ENCODE measurements at regions not wholly inside any gene's neighbourhood (a gene's known extent, or its start where the extent isn't known, plus 50 kb on each side); places are given as distances from the start of the nearest gene placed in this dataset.

- no peak for DNase-seq (ENCODE audit: low spot score)
- TF ChIP-seq CTCF (IDR thresholded peaks at IDR 0.05; ENCODE audit: extremely low read depth, missing control alignments), result no peak
Observed at GRCh38 chr3:56869157-56869889, 67.6 kb upstream of the ARHGEF3 start.

GRCh38 chr3:56868706-56869105 is 67.0 kb upstream of the ARHGEF3 start:
- no peak for DNase-seq (ENCODE audit: low spot score)
- no peak for TF ChIP-seq CTCF (IDR thresholded peaks at IDR 0.05; ENCODE audit: extremely low read depth, missing control alignments)

- DNase-seq (ENCODE audit: low spot score), result no peak
- TF ChIP-seq CTCF (IDR thresholded peaks at IDR 0.05; ENCODE audit: extremely low read depth, missing control alignments), result no peak
Observed at GRCh38 chr3:56867671-56868070, 65.9 kb upstream of the ARHGEF3 start.

- TF ChIP-seq CTCF (IDR thresholded peaks at IDR 0.05; ENCODE audit: extremely low read depth, missing control alignments), result no peak
Observed at GRCh38 chr3:56864918-56865524, 63.3 kb upstream of the ARHGEF3 start.

GRCh38 chr3:56864090-56864489 is 62.3 kb upstream of the ARHGEF3 start:
- no peak for TF ChIP-seq CTCF (IDR thresholded peaks at IDR 0.05; ENCODE audit: extremely low read depth, missing control alignments)
- no peak for DNase-seq (ENCODE audit: low spot score)

More at GRCh38 chr3:56864918-56865524, 63.3 kb upstream of the ARHGEF3 start:
- DNase-seq (ENCODE audit: low spot score), result no peak

- no peak for TF ChIP-seq CTCF (IDR thresholded peaks at IDR 0.05; ENCODE audit: extremely low read depth, missing control alignments)
- peak; percentile 36 for DNase-seq (ENCODE audit: low spot score)
Observed at GRCh38 chr3:56862352-56863062, 60.8 kb upstream of the ARHGEF3 start.

- DNase-seq (ENCODE audit: low spot score), result no peak
- no peak for TF ChIP-seq CTCF (IDR thresholded peaks at IDR 0.05; ENCODE audit: extremely low read depth, missing control alignments)
Observed at GRCh38 chr3:56861511-56861910, 59.8 kb upstream of the ARHGEF3 start.
